WTC11 (cell line): ENCODE measurements at regions not wholly inside any gene's neighbourhood (a gene's known extent, or its start where the extent isn't known, plus 50 kb on each side); places are given as distances from the start of the nearest gene placed in this dataset.

Experiments used
- ATAC-seq: fragments of 200-7000 bp; cut with Tn5 transposase; 2 replicates; pipeline ENCODE4 v1.10.0; 2021; ENCODE audit warnings: mild to moderate bottlenecking, moderate library complexity
- CTCF ChIA-PET: fragments of 300-600 bp; sonication (Branson Sonifier 250); formaldehyde crosslinking; loops from one replicate; lab custom pipeline; 2021; ENCODE audit warnings: antibody characterized with exemption; lab: Charles Lee
- POLR2A ChIA-PET: fragments of 350-600 bp; sonication (Branson Sonifier 250); formaldehyde crosslinking; loops from one replicate; lab custom pipeline; 2021; ENCODE audit warnings: antibody characterized with exemption; lab: Charles Lee
- DNase-seq: peaks from one replicate; pipeline ENCODE4 v3.0.0; 2021; ENCODE audit warnings: low spot score
- H3K27ac Mint-ChIP-seq: 2 replicates; pipeline ENCODE4 v1.8.0; 2021; ENCODE audit warnings: mixed read lengths
- H3K27me3 Mint-ChIP-seq: 2 replicates; pipeline ENCODE4 v1.8.0; 2021; ENCODE audit warnings: low read depth, mild to moderate bottlenecking, moderate library complexity, mixed read lengths
- H3K36me3 Mint-ChIP-seq: 2 replicates; pipeline ENCODE4 v1.8.0; 2021; ENCODE audit warnings: mixed read lengths
- H3K4me1 Mint-ChIP-seq: 2 replicates; pipeline ENCODE4 v1.8.0; 2022; ENCODE audit warnings: mixed read lengths
- H3K4me3 Mint-ChIP-seq: 2 replicates; pipeline ENCODE4 v1.8.0; 2021; ENCODE audit warnings: mild to moderate bottlenecking, moderate library complexity, mixed read lengths
- H3K9me3 Mint-ChIP-seq: 2 replicates; pipeline ENCODE4 v1.8.0; 2021; ENCODE audit warnings: mixed read lengths
- CDX4 ChIP-seq: fragments of 250-450 bp; sonication (Bioruptor Pico); IDR thresholded peaks from 2 replicates; pipeline ENCODE4 v1.9.0; 2021; ENCODE audit warnings: moderate library complexity, mild to moderate bottlenecking, inconsistent platforms, borderline replicate concordance
- E2F1 ChIP-seq: sonication (generic); formaldehyde crosslinking; IDR thresholded peaks from 2 replicates; pipeline ENCODE4 v1.8.0; 2022; ENCODE audit warnings: mild to moderate bottlenecking, missing genetic modification reagents
- EMX1 ChIP-seq: fragments of 250-450 bp; sonication (Bioruptor Pico); IDR thresholded peaks from 2 replicates; pipeline ENCODE4 v1.8.0; 2021; ENCODE audit warnings: mild to moderate bottlenecking
- IRF2 ChIP-seq: sonication (generic); formaldehyde crosslinking; IDR thresholded peaks from 2 replicates; pipeline ENCODE4 v1.8.0; 2022; ENCODE audit warnings: low read depth, missing genetic modification reagents, borderline replicate concordance
- NFE2L1 ChIP-seq: sonication (generic); formaldehyde crosslinking; IDR thresholded peaks from 2 replicates; pipeline ENCODE4 v1.8.1; 2023; ENCODE audit warnings: missing genetic modification reagents
- PRRX2 ChIP-seq: fragments of 250-450 bp; sonication (Bioruptor Pico); IDR thresholded peaks from 2 replicates; pipeline ENCODE4 v1.8.0; 2021; ENCODE audit warnings: mild to moderate bottlenecking
- USF2 ChIP-seq: sonication (generic); formaldehyde crosslinking; IDR thresholded peaks from 2 replicates; pipeline ENCODE4 v1.8.1; 2023; ENCODE audit warnings: mild to moderate bottlenecking, missing genetic modification reagents, moderate library complexity
- ZBTB21 ChIP-seq: sonication (generic); formaldehyde crosslinking; IDR thresholded peaks from 2 replicates; pipeline ENCODE4 v1.8.1; 2023; ENCODE audit warnings: mild to moderate bottlenecking, missing genetic modification reagents, borderline replicate concordance
- ZBTB43 ChIP-seq: sonication (generic); formaldehyde crosslinking; IDR thresholded peaks from 2 replicates; pipeline ENCODE4 v1.8.1; 2023; ENCODE audit warnings: mild to moderate bottlenecking, missing genetic modification reagents
- ZNF121 ChIP-seq: sonication (generic); formaldehyde crosslinking; IDR thresholded peaks from 2 replicates; pipeline ENCODE4 v1.8.0; 2023; ENCODE audit warnings: missing genetic modification reagents
- TF ChIP-seq, protein P1 (sequence below): sonication (generic); formaldehyde crosslinking; IDR thresholded peaks from 2 replicates; pipeline ENCODE4 v1.8.0; 2022; ENCODE audit warnings: mild to moderate bottlenecking, missing genetic modification reagents
- TF ChIP-seq, protein P2 (sequence below): sonication (generic); formaldehyde crosslinking; IDR thresholded peaks from 2 replicates; pipeline ENCODE4 v1.8.0; 2022; ENCODE audit warnings: mild to moderate bottlenecking, missing genetic modification reagents
- TF ChIP-seq, protein P3 (sequence below): sonication (generic); formaldehyde crosslinking; IDR thresholded peaks from 2 replicates; pipeline ENCODE4 v1.8.0; 2023; ENCODE audit warnings: mild to moderate bottlenecking, missing genetic modification reagents

DNA sequence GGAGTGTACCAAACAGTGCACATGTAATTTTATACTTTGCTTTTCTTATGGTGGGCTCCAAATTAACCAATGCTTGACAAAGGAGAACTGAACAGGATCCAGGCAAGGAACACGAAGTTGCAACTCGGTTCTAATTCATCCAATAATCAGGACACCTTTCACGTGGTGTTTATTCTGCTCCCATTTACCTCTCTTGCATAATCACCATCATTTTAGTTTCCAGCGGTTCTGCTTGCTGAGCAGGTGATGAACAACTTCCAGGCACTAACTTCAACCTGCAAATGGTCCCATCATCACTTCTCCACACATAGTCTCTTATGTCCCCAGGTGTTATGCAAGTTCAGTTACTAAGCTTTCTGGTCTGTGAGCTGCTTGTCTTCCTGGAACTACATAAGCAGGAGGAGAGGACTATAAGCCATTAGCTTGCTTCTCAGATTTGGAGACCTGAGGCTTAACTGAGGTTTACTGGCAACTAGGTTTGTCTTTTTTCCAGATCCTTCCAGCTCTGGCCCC, 326.8 kb upstream of the SLC30A5 start (continued):
- TF ChIP-seq, protein P1, sequence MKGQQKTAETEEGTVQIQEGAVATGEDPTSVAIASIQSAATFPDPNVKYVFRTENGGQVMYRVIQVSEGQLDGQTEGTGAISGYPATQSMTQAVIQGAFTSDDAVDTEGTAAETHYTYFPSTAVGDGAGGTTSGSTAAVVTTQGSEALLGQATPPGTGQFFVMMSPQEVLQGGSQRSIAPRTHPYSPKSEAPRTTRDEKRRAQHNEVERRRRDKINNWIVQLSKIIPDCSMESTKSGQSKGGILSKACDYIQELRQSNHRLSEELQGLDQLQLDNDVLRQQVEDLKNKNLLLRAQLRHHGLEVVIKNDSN (CRISPR knock-in tag) = no peak
- no peak for TF ChIP-seq PRRX2
- no peak for TF ChIP-seq NFE2L1 (CRISPR knock-in tag)

GRCh38 chr5:68770551-68770950, 323.3 kb upstream of the SLC30A5 start:
- no peak overlapping the region for H3K27ac Mint-ChIP-seq

More at GRCh38 chr5:68770551-68770950, 323.3 kb upstream of the SLC30A5 start:
- Mint-ChIP-seq H3K27me3 (no peaks in the 10 kb centered on the region; the same call in 1 of the 2 replicates), H3K4me1 (no peaks in the 10 kb centered on the region), H3K9me3 (peaks cover 13% of the 10 kb centered on the region), H3K36me3 (no peaks in the 10 kb centered on the region), H3K4me3 (no peak overlapping the region)
- DNase-seq = no peak
- no peak for ATAC-seq
- ChIA-PET POLR2A (interaction anchor here (0.6 kb wide), 1 partner anchor 50 kb away, joined by 10 read pairs; no protein-coding TSS in a partner anchor), CTCF (no interaction called here)
- TF ChIP-seq USF2 (CRISPR knock-in tag) (no peak), CDX4 (CRISPR knock-in tag) (no peak), ZBTB43 (CRISPR knock-in tag) (no peak), ZBTB21 (CRISPR knock-in tag) (no peak), EMX1 (no peak), ZNF121 (CRISPR knock-in tag) (no peak), IRF2 (CRISPR knock-in tag) (no peak), E2F1 (CRISPR knock-in tag) (no peak)
- TF ChIP-seq, protein P2, sequence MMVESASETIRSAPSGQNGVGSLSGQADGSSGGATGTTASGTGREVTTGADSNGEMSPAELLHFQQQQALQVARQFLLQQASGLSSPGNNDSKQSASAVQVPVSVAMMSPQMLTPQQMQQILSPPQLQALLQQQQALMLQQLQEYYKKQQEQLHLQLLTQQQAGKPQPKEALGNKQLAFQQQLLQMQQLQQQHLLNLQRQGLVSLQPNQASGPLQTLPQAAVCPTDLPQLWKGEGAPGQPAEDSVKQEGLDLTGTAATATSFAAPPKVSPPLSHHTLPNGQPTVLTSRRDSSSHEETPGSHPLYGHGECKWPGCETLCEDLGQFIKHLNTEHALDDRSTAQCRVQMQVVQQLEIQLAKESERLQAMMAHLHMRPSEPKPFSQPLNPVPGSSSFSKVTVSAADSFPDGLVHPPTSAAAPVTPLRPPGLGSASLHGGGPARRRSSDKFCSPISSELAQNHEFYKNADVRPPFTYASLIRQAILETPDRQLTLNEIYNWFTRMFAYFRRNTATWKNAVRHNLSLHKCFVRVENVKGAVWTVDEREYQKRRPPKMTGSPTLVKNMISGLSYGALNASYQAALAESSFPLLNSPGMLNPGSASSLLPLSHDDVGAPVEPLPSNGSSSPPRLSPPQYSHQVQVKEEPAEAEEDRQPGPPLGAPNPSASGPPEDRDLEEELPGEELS = no peak
- TF ChIP-seq, protein P3, sequence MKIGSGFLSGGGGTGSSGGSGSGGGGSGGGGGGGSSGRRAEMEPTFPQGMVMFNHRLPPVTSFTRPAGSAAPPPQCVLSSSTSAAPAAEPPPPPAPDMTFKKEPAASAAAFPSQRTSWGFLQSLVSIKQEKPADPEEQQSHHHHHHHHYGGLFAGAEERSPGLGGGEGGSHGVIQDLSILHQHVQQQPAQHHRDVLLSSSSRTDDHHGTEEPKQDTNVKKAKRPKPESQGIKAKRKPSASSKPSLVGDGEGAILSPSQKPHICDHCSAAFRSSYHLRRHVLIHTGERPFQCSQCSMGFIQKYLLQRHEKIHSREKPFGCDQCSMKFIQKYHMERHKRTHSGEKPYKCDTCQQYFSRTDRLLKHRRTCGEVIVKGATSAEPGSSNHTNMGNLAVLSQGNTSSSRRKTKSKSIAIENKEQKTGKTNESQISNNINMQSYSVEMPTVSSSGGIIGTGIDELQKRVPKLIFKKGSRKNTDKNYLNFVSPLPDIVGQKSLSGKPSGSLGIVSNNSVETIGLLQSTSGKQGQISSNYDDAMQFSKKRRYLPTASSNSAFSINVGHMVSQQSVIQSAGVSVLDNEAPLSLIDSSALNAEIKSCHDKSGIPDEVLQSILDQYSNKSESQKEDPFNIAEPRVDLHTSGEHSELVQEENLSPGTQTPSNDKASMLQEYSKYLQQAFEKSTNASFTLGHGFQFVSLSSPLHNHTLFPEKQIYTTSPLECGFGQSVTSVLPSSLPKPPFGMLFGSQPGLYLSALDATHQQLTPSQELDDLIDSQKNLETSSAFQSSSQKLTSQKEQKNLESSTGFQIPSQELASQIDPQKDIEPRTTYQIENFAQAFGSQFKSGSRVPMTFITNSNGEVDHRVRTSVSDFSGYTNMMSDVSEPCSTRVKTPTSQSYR (CRISPR knock-in tag) = no peak
